A673 (cell line): ENCODE measurements at regions not wholly inside any gene's neighbourhood (a gene's known extent, or its start where the extent isn't known, plus 50 kb on each side); places are given as distances from the start of the nearest gene placed in this dataset.

Source experiments
- CTCF ChIP-seq: fragments of 300-800, 200-600 bp; sonication (generic); conservative IDR thresholded peaks from 2 replicates; pipeline ENCODE4 v1.5.1; 2017; ENCODE audit warnings: low read depth, mild to moderate bottlenecking, antibody characterized with exemption, low read length, moderate library complexity, mixed read lengths
- EZH2 ChIP-seq: fragments of 200-600 bp; sonication (generic); IDR thresholded peaks from 2 replicates; pipeline ENCODE4 v1.6.1; 2017; ENCODE audit warnings: borderline replicate concordance, low read depth, mild to moderate bottlenecking, mixed read lengths, antibody characterized with exemption, low read length; ENCODE audit not compliant: poor library complexity, severe bottlenecking

- TF ChIP-seq CTCF (no peak), EZH2 (no peak)
These were observed 207.1 kb upstream of the ATP6AP2 start for GRCh38 chrX:40373641-40374040.
